ENCODE measurements at regions not wholly inside any gene's neighbourhood (a gene's known extent, or its start where the extent isn't known, plus 50 kb on each side); places are given as distances from the start of the nearest gene placed in this dataset.
A peak's percentile ranks its signal among the peaks of the same experiment; 100 is the strongest.

DNA sequence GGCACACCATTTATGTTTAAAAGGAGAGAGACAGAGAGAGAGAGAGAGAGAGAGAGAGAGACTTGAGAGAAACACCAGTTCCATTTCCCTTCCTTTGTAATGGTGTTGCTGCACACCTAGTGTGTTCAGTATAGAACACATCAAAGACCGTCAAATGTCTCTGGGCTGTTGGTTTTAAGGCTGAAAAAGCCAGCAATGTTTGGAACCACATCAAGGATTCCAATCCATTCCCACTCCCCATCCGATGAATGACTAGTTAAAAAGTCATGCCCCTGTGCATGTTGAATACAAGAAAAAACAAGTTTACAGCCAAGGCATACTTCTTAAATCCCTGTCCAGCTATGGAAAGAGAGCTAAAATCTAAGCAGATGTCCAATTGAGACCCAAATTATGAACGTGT, 83.0 kb upstream of the IFNE start:
- no peak for DNase-seq

DNA sequence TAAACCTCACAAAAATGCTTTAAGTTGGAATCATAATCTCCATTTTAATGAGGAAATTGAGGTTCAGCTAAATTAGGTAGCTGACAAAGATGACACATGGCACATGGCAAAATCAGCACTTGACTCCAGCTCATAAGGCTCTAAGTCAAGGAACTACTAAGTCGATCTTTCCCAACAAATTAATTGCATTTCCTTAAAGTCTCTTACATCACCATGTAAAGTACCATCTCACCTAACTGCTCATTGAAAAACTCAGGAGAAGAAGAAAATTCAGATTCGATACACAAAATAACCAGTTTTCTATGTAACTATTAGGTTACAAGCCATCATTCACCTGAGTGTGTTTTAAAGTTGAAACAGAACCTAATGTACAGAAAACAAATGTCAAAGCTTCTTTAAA, 85.8 kb upstream of the IFNE start:
- no peak for DNase-seq

DNA sequence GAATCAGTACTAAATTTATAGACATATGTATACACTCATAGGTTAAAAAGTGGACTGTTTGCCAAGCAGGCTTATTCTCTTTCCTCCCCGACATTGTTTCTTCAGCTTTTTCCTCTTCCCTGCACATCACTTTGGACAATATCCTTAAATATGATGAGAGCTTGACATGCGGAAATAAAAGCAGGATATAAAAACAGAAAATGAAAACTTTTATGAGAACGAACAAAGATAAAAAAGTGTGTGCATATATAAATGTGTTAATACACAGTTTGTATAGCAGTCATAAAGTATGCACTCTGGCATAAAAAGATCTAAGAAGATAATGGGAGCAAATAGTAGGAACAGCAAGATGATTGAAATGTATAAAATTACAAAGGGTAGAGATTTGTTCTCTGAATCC, 86.4 kb upstream of the IFNE start:
- no peak for DNase-seq

DNA sequence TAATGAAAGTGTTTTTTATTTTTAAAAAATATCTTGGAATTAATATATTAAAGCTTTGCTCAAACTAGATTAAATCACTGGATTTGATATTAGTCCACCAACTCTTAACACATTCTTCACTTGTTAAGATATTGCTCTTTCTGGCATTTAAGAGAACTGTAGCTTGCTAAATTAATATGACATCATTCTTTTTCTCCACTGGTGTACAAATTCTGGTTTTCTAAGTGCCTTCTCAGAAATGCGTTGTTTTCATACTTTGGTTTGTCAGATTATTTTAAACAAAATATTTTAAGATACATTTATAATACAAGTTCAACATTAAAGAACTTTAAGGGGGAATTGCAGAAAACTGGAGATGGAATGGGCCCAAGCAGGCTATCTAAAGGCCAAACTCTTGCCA, 87.6 kb upstream of the IFNE start:
- no peak for DNase-seq

DNA sequence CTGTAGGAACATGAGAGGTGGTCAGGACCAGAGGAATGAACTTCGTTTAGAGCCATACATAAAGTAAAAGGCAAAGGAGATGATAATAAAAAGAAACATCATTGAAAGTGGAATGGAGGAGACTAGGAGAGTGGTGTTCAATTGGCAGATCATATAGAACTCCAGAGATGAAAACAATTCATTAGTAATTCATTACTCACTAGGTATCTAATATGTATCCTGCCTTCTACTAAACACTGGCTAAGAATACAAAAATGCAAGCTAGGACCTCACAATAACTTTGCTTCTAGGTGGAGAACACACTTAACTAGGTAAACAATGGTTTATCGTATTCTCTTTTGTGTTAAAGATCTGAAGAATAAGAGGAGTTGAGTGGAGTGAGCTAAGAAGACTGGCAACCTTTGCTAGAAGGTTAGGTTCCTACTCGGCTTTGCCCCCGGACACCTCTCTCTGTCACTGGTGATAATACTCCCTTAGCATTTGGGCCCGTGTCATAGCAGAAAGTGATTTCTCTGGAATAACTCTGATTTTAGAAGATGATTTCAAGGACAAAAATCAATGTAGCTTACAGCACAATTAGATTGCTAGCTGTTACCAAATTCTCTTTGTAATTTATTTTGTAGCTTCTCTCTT, 88.6 kb upstream of the IFNE start:
- DNase-seq: no peak

DNA sequence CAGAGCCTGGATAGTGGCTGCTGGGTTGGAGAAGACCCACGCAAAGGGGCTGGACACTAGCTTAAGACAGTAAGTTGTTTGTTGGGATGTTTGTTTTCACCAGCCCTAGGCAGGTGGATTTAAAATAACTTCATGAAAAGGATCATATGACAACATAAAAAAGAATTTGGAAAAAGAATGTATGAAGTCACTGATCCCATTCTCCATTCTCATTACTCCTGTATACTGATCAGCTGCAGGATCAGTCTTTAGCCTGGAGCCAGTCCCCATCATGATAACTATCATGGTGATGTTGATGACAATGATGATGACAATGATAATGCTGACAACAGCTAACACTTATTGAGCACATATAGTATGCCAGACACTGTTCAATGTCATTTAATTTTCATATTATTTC, 92.1 kb upstream of the IFNE start:
- no peak for DNase-seq

DNA sequence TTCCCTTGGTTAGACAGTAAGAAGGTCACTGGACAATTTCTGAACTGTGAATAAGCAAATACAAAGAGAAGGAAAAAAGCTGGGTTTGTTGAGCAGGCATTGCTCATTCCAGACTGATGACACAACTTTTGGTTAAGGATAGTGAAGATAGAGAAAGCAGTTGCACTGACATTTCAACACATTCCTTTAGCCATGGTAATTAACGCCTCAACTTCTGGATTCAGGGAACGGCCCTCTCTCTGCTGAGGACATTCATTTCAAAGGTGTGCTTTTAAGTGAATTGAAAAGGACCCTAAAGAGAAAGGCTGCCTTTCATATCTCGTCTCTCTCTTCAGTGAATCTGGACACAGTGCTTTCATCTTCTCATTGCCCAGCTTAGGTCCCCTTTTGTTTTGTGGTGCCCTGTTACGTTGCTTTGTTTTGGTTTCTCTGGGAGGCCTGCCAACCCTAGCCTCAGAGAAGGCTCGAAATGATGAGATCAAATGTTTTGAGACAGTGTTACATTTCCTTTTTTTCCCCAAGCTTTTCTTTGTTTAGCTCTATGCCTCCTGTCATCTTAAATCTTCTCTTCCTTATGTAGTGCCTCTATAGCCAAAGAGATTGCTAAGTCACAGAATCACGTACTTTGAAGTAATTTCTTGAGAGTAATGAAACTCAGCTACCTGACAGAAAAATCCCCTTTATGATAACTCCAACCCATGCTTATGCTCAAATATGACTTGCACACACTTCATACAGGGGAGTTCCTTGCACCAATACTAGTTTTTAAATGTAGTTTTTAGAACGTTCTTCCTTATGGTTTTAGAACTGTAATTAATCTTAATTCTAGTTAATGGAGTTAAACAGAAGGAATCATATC, 94.4 kb upstream of the IFNE start:
- peak; percentile 94 for DNase-seq

DNA sequence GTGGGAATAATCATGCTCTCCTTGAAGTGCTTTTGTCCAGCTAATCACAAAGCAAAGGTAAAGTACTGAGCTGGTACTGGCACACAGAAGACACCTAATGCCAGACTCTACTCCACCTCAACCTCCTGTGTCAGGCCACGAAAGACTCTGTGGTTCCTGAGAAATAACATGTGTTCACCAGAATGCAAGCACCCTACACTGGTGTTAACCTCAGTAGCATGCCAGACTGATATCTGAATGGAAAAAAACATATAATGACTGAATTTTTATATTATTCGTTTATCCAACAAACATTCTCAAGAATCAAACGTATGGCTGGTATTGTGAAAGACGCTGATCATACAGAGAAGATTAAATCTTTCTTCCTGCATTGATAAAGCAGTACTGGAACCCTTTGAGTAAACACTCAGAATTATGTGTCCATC, 97.1 kb upstream of the IFNE start:
- DNase-seq: peak; percentile 36

DNA sequence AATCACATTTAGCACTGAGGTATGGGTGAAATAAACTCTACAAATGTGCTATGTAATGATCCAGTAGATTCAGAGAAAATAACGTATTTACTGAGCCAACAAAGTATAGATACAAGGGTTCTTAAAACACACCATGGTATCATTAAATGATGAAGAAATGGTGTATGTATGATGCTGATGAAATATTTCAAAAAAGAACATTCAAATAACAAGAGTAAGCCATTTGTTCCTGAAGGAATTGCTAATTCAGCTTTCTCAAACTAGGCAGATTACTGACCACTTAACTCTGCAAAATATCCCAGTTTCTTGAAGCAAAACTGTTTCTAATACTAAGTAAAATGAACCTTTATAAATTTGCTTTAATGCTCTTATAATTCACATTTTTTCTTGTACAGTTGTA, 97.6 kb upstream of the IFNE start:
- DNase-seq: no peak

DNA sequence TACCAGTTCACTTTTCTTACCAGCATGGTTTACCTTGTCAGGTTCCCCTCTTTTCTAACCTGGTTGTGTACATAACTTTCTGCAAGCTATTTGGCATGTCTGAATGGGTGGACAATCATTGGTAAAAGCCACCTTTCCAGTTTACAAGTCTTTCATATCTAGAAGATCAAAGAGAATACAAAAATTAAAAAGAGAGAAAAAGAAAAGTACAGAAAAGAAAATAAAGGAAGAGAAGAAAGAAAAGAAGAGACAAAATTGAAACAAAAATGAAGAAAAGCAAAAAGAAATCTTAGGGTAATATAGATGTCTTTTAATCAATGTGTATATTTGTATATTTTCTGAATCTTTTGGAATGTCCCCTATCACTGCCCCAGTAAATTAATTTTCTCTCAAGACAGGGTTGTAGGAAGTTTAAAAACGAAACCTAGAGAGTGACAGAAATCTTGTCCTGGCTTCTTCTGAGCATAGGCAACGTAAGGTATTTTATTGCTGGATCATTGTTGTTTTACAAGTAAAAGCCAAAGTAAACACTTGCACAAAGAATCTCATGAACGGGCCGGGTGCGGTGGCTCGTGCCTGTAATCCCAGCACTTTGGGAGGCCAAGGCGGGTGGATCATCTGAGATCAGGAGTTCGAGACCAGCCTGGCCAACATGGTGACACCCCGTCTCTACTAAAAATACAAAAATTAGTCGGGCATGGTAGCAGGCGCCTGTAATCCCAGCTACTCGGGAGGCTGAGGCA, 98.7 kb upstream of the IFNE start:
- DNase-seq: no peak

DNA sequence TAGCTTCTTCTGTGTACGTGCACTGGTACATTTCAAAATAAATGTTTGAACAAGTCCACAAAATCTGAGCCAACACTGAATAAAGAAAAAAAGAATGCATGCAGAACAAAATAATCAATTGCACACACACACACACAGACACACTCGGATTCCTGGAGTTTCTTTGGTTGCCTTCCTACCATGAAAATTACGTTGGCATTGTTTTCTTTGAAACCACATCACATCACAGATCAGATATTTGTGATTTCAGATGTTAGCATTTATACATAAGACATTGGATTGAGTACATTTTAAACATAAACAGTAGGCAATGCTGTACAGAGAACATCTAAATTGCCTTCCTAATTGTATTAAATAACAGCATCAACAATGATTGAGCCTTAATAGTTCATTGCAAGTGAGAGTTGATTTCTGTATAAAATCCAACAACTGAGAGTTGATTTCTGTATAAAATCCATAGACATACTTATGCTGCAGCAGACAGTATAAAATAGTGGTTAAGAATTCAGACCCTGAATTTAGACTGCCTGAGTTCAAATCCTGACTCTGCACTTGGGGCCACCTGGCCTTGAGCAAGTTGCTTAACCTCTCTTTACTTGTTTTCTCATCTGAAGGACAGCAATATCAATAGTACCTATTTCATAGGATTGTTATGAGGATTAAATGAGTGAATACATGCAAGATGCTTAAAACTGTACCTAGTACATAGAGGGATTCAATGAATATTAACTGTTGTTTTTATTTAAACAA, 101.7 kb upstream of the IFNE start:
- no peak for DNase-seq

DNA sequence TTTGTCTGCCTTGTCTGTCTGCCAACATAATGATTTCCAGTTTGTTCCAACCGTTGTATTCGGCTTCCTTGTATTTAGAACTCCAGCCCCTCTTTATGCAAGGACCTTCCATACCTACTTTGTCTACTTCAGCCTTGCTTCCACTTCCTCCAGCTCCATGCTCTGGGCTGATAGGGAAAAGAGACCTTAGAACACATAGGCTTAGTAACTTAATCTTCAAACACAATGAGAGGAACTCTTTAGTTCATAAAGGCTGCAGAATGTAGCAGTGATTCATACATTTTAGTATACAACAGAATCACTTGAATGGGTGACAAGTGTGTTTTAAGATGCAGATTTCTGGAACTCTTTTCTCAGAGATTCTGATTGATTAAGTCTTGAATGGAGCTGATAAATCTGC, 102.8 kb upstream of the IFNE start:
- DNase-seq: no peak

DNA sequence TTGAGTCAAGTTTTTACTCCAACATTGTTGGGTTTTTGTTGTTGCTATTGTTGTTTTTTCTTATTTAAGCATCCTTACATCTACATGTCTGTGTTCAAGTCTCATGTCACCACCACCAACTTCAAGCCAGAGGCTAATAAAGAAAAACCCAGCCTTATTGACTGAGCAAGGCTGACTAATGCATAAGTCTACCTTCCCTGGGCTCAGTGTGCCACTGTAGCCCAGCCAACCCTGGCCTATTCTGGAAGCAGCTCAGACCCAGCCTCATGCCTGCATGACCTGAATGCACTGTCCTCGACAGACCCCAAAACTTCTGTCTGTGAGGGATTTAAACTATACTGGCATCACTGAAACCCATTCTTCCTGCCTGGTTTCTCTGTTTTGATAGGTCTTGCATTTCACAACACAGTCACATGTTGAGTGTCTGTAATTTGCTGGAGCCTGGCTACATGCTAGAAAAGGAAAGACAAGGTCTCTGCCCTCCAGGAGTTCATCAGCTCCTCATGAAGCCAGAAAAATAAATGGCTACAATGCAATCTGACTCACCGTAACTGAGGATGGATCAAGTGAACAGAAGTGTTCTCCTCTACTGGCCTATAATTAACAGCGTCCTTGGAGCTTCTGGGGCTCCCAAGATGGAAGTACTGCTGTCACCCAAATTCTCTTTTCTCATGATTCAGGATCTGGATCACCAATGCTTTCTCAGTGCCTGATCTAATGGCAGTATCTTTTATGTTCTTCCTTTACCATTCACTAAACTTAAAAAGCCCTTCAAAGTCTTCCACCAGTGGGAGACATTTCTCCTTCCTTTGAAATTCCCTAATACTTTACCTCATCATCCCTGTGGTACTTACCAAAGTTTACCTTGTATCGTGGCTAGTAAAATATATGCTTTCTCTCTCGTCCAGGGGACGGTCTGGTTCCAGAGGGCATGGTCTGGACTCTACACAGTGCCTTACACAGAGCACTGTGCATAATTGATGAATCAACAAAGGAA, 103.9 kb upstream of the IFNE start:
- no peak for DNase-seq

DNA sequence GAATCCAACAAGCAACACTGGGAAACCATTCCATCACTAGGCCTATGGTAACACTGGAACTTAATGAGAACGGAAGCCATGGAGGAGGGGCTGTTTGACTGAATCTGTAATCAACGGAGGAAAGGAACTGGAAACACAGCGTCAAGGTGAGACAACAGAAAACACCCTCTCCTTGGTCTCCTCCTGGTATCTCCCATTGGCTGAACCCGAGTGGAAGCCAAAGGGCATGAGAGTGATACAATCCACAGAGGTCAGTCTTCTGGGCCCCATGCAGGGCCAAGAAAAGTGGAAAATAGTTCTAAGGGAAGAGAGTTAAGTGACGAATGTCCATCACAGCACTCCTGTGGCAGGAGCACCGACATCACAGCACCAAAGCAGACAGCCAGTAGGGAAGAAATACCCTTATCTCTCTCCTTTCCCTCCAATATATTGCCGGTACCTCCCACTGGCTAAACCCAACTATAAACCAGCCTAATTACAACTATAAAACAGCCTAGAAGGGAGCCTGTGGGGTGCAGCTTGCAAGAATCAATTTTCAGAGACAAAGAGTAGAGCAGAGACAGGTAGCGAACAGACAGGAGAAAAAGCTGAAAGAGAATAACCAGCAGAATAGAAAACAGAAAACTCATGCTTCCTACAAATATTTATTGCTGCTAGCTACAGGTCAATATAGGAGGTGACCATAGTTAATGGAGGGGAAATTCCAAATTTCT, 107.4 kb upstream of the IFNE start:
- DNase-seq: no peak

DNA sequence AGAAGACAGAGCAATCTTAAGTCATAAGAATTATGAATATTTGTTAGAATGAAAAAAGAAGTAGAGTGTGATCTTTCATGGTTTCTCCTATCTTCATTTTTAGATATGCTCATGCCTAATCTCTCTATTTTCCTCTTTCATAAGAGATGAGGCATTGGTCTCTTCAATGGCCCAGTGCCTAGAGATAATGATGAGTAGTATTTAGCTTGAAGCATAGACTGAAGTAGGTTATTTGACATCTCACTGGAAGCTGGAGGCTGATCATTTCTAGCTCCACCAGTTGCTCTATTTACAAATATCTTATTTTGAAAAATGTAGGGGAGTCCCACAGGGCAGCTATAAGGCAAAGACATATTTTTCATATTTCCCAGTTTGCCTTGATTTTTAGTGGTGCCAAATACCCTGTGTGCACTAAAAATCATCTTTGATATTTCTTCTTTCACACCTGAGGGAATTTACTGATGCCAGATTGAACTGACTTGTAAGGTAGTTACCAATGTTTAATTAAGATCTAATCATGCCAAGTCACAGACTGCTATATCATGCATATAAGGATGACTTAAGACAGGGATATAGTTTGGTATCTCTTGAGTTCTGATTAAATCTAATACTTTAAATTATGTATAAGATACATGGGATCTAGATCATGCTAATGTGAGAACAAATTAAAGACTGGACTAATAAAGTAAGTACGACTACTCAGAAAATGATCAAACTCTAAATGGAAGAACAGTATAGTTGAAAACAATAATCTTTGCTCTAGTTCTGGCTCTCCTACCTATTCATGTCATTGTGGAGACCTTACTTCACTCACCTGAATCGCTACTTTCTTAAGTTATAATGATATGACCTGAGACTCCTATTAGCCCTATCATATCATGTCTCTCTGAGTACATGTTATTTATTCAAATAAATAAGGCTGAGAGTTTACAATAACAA, 108.2 kb upstream of the IFNE start:
- no peak for DNase-seq

DNA sequence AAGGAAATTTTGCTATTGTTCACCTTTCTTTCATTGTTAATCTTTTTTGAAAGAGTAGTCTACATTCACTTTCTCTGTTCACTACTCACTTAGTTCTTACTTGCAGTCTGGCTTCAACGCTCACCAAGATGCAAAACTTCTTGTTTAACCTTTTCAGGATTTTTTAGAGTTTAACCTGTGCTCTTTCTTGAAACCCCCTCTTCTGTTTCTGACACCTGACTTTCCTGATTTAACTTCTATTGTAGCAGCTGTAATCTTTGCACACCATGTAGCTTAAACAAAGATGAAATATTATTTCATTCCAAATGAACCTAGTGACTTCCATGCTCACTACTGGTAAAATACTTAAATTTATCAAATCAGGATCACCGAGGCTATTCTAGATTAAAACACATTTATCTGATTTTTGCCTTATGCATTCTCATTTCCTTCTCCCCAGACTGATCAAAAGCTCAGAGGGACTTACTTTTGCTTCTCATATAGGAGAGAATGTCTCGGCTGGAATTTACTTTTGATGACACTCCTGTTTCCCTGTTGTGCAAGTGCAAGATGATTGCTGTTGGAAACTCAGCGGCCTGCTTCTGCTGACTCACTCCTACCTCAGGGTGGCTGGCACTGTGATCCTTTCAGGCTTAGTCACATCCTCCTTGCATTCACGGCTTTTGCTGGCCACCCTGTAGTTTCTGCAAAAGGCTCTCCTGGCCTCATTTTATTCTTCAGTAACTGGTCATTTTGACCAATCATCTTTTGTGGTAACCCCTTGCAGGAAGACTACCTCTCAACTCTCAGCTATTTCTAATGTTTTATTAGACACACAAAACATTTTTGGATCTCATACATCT, 109.3 kb upstream of the IFNE start:
- peak; percentile 98 for DNase-seq

DNA sequence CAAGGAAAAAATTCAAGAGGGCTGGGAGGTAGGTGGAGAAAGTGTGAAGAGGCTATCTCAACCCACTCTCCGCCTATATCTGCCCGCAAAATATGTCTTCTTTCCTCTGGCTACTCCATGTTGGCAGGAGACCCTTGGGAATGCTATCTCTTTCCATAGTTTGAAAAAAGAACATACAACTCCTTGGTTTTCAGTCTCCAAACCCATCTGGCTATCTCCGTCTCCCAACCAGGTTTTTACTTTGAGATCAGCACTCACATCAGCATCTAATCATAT, 109.9 kb upstream of the IFNE start:
- DNase-seq: no peak

DNA sequence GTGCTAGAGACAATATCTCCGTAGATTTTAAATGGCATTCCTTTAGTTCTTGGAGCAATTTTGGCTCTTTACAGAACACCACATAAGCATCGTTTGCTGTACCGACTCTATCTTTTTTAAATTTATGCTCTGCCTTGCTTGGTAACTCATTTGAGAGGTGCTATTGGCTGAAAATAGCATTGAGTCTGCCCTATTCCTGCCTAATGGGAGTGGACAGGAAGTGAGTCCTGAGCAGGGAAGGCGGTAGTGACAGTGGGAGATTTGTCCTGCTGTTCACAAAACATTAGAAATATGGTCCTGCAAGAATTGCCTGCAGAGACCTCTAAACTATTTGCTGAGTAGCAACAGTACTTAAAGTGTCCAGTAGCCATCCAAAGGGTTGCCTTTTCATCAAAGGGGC, 115.2 kb upstream of the IFNE start:
- DNase-seq: no peak

DNA sequence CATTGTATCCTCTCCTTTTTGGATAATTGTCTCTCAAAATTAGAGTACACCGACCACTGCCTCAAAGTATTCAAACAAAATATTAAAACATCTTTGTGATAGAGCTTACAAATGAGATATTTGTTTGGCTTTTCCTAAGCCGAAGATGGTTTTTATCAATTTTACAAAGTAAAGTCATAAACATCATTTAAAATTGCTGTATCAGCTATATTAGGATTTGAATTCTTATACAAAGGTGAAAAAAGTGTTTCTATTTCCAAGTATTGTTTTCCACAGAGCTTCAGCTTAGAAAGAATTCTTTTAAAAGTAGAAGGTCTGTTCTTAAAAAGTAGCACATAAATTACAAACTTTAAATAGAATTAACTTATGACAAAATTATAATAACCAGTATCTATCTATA, 116.6 kb upstream of the IFNE start:
- no peak for DNase-seq

Data from EL (cell line).